SIG-M5 treated with dmso at 0.1 percent for 504 hours (cell line): ENCODE measurements at regions not wholly inside any gene's neighbourhood (a gene's known extent, or its start where the extent isn't known, plus 50 kb on each side); places are given as distances from the start of the nearest gene placed in this dataset.
"Not testable (repeated sequence)": the region's sequence is repeated elsewhere in the genome, so short reads cannot be mapped to it uniquely, and the experiment has no call there.

Source experiments
- DNase-seq: peaks from one replicate; lab custom pipeline; 2025; ENCODE audit not compliant: unreplicated experiment; lab: John Stamatoyannopoulos, UW

DNA sequence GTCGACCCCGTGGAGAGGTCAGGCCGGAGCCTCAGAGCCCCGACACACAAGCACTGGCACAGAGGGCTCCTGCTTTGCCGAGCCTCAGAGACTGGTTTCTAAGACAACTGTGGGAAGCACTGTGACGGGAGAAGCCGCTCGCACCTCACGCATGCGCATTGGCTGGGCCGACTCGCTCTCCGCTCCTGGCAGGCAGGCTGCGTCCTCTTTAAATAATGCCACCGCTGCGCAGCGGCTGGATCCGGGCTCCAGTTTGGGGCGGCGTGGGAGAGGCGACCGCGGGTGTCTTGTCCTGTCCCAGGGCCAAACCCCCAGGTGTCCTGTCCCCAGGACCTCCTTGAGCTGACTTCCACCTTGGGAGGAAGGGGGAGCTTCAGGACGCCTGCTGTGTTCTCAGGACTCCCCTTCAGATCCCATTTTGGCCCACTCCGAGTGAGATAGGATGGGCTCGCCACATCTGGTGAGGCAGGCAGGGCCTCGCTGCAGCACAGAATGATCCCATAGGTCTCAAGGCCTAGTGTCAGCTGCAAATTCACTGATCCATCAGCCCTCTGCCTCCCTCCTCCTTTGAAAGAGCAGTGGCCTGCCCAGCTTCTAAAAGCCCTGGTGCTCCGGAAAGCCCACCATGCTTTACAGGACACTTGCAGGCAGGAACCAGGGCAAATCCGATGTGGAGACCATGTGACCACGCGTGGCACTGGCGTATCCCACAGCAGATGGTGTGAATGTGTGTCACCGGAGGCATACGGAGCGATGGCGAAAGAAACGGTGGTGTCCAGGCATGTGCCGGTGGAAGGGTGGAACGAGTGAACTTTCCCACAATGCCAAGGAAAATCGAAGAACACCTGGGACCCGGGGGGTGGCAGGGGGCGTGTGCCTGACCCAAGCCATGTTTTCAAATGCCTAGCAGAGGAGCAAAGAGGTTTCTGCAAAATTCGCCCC is 169.3 kb upstream of the ZNF337 start:
- DNase-seq: peak; percentile 34

DNA sequence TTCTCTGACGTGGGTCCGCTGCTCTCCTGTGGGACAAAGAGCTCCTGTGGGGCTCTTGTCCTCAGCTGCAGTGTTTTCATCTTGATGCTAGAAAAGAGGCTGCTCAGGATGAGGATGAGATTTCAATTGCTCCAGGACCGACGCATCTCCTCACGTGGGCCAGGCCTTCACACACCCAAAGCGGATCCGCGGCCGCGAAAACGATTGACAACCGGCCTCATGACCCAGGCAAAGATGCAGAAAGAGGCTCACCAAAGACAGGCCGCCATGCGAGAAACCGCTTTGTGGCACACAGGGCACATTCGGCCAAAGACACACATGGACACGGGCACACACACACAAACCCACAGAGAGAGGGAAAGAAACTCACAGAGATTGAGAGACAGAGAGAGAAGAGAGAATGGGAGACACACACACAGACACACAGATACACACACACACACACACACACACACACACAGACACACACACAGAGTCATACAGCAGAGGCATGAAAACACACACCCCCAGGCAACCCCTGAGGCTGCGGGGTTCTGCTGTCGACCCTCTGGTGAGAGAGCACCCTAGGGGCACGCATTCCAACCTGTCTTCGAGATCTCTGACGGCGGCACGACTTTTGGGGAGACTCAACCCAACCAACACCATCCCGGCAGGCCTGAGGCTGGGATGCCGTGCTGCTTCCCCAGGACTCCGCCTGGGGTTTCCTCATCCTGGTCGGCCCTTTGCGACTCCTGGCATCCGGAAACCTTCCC is 168.5 kb upstream of the ZNF337 start:
- DNase-seq: not testable (repeated sequence)

- no peak for DNase-seq
These were observed 167.8 kb upstream of the ZNF337 start for GRCh38 chr20:25864326-25864962.

DNA sequence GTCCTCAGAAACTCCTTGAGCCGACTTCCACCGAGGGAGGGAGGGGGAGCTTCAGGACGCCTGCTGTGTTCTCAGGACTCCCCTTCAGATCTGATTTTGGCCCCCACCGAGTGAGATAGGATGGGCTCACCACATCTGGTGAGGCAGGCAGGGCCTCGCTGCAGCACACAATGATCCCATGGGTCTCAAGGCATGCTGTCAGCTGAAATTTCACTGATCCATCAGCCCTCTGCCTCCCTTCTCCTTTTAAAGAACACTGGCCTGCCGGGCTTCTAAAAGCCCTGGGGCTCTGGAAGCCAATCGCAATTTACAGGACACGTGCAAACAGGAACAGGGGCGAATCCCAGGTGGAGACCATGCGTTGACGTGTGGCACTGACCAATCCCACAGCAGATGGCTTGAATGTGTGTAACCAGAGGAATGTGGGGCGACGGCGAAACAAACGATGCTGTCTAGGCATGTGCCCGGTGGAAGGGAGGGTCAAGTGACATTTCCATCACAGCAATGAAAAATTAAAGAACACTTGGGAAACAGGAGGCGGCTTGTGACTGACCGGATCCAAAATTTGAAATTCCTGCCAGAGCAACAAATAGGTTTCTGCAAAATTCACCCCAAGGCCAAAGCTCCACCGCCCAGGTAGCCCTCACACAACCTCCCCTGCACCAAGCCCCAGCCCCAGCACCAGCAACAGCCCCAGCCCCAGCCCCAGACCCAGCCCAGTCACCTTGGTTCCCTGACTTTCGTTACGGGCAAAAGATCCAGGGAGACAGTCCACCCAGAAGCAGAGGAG is 167.1 kb upstream of the ZNF337 start:
- no peak for DNase-seq

DNA sequence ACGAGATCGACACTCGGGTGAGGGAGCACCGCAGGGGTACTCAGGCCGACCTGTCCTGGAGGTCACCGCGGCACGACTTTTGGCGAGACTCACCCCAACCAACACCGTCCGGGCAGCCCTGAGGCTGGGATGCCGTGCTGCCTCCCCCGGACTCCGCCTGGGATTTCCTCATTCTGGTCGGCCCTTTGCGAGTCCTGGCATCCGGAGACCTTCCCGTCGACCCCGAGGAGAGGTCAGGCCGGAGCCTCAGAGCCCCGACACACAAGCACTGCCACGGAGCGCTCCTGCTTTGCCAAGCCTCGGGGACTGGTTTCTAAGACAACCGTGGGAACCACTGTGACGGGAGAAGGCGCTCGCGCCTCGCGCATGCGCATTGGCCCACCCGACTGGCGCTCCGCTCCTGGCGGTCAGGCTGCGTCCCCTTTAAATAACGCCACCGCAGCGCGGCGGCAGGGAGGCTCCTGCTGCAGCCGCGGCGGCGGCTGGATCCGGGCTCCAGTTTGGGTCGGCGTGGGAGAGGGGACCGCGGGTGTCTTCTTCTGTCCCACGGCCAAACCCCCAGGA is 166.4 kb upstream of the ZNF337 start:
- peak; percentile 60 for DNase-seq

DNA sequence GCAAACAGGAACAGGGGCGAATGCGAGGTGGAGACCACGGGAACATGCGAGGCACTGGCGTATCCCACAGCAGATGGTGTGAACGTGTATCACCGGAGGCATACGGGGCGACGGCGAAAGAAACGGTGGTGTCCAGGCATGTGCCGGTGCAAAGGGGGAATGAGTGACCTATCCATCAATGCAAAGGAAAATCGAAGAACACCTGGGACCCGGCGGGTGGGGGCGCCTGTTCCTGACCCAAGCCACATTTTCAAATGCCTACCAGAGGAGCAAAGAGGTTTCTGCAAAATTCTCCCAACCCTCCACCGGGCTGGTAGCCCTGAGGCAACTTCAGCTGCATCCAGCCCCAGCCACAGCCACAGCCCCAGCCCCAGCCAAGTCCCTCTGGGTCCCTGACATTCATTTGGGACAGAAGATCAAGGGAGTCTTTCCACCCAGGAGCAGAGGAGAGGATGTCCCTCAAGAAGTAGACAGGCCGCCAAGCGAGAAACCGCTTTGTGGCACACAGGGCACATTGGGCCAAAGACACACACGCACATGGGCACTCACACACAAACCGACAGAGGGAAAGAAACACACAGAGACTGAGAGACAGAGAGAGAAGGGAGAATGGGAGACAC is 164.0 kb upstream of the ZNF337 start:
- no peak for DNase-seq

DNA sequence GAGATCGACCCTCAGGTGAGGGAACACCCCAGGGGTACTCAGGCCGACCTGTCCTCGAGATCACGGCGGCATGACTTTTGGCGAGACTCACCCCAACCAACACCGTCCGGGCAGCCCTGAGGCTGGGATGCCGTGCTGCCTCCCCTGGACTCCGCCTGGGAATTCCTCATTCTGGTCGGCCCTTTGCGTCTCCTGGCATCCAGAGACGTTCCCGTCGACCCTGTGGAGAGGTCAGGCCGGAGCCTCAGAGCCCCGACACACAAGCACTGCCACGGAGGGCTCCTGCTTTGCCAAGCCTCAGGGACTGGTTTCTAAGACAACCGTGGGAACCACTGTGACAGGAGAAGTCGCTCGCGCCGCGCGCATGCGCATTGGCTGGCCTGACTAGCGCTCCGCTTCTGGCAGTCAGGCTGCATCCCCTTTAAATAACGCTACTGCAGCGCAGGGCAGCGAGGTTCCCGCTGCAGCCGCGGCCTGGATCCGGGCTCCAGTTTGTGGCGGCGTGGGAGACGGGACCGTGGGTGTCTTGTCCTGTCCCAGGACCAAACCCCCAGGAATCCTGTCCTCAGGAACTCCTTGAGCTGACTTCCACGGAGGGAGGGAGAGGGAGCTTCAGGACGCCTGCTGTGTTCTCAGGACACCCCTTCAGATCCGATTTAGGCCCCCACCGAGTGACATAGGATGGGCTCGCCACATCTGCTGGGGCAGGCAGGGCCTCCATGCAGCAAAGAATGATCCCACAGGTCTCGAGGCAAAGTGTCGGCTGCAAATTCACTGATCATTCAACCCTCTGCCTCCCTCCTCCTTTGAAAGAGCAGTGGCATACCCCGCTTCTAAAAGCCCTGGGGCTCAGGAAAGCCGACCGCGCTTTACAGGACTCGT is 163.2 kb upstream of the ZNF337 start:
- DNase-seq: no peak

GRCh38 chr20:25858495-25859425 is 162.1 kb upstream of the ZNF337 start:
- DNase-seq: no peak

- not testable (repeated sequence) for DNase-seq
These were observed 160.6 kb upstream of the ZNF337 start for GRCh38 chr20:25857091-25857788.

GRCh38 chr20:25856256-25856884 is 159.7 kb upstream of the ZNF337 start:
- no peak for DNase-seq

GRCh38 chr20:25855451-25856156 is 159.0 kb upstream of the ZNF337 start:
- DNase-seq: not testable (repeated sequence)

DNA sequence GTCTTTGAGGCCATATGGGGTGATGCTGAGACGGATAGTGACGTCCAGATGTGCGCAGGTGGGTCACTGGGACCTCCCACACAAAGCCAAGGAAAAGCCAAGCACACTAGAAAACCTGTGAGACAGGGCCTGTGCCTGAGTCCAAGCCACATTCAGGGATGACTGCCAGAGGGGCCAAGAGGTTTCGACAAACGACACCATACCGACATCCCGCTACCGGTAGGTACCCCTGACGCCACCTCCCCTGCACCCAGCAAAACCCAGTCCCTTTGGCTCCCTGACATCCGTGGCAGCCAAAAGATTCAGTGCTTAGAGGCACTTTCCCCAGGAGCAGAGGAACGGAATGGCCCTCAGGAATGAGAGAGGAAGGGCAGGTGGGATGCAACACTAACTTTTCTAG is 158.0 kb upstream of the ZNF337 start:
- DNase-seq: not testable (repeated sequence)

GRCh38 chr20:25853718-25854388 is 157.2 kb upstream of the ZNF337 start:
- not testable (repeated sequence) for DNase-seq

DNA sequence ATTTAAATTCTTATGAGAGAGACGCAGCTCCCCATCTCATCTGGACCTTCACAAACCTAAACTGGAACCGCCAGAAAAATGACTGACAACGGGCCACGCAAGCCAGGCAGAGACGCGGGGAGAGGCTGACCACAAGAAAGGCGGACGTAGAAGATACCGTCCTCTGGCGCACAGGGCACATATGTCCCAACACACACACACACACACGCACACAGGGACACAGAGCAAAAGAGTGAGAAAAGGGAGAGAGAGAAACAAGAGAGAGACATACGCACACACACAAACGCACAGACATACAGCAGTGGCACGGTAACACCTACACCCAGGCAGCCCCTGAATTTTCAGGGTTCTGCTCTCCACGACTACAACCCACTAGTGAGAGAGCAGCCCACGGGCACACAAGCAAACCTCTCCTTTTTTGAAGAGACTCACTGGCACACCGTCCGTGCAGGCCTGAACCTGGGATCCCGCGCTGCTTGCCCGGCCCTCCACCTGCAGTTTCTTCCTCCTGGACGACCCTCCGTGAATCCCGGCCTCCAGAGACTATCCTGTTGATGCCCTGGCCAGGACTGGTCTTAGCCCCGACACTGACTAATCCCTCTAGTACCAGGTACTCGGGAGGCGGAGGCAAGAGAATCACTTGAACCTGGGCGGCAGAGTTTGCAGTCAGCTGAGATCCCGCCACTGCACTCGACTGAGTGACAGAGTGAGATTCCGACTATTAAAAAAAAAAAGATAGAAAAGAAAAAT is 156.5 kb upstream of the ZNF337 start:
- not testable (repeated sequence) for DNase-seq

DNA sequence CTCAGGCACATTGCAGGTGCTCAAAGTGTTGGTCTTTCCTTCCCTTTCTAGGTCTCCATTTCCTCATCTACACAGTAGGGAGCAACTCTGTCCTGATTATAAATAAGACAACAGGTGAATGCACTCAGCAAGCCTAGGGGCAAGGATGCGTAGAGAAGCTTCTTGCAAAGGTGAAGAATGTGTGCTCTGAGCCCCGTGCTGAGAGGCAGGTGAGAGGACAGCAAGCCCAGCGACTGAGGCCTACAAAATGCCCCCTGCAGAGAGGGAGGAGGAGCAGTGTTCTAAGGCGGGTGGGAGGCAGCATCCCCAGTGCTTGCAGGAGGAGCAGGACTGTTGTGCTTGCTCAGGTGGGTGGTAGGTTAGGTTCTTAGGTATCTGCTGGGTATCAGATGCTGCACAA is 153.5 kb upstream of the ZNF337 start:
- not testable (repeated sequence) for DNase-seq
